Neural progenitor cell (in vitro differentiated cells): ENCODE measurements at regions not wholly inside any gene's neighbourhood (a gene's known extent, or its start where the extent isn't known, plus 50 kb on each side); places are given as distances from the start of the nearest gene placed in this dataset.

Experiments
- CTCF ChIP-seq: fragments of 200-600 bp; sonication (generic); IDR thresholded peaks from 2 replicates; pipeline ENCODE4 v1.5.1; 2017; ENCODE audit warnings: antibody characterized with exemption, mild to moderate bottlenecking
- EZH2 ChIP-seq: fragments of 200-600 bp; sonication (generic); IDR thresholded peaks from 2 replicates; pipeline ENCODE4 v1.6.1; 2017; ENCODE audit warnings: antibody characterized with exemption, mild to moderate bottlenecking, moderate library complexity
- EZH2phosphoT487 ChIP-seq: fragments of 200-600 bp; sonication (generic); IDR thresholded peaks from 2 replicates; pipeline ENCODE4 v1.6.1; 2017; ENCODE audit warnings: antibody characterized with exemption

DNA sequence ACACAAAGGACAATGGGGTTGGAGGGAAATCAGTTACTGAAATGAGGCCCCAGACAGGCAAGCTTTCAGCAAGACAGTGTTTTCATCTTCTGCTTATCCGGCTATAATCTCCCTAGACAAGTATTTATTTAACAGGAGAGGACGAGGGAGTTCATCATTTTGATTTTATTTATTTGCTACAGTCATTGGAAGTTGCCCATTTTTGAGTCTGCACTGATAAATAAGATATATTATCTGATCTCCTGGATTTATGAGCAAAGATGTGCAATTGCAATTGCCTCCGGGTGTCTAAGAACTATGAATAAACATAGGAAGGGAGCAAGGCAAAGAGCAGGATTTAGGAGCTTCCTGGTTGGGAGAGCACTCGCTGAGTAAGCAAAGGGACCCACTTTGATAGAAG lies 263.2 kb upstream of the EDA2R start:
- TF ChIP-seq CTCF (no peak), EZH2 (no peak), EZH2phosphoT487 (no peak)
